Keratinocyte (primary cell): ENCODE measurements at regions not wholly inside any gene's neighbourhood (a gene's known extent, or its start where the extent isn't known, plus 50 kb on each side); places are given as distances from the start of the nearest gene placed in this dataset.

ENCODE experiments used
- DNase-seq: peaks from one replicate; pipeline ENCODE4 v3.0.0-alpha.2; 2011; ENCODE audit warnings: low read depth, missing footprints, low spot score
- FAIRE-seq: peaks from 2 replicates; lab custom pipeline; 2011; peaks lifted over from hg19 to GRCh38; lab: Jason Lieb, UNC
- H2AFZ ChIP-seq: 2 replicates; pipeline ENCODE4 v1.6.0; 2012; ENCODE audit warnings: low read length, control low read depth, inconsistent platforms; ENCODE audit not compliant: control insufficient read depth
- H3K27ac ChIP-seq: 2 replicates; pipeline ENCODE4 v1.5.1; 2011; ENCODE audit warnings: low read length; ENCODE audit not compliant: control insufficient read depth, insufficient read depth
- H3K27me3 ChIP-seq: 3 replicates; pipeline ENCODE4 v1.6.0; 2011; ENCODE audit warnings: low read length; ENCODE audit not compliant: control insufficient read depth, insufficient read depth; ENCODE audit errors: extremely low read depth
- H3K36me3 ChIP-seq, 2 experiments: 2 replicates in 1 of 2; 3 replicates in 1 of 2; pipeline ENCODE4 v1.5.1; 2011; ENCODE audit warnings: low read length in 2 of 2, mild to moderate bottlenecking in 1 of 2; ENCODE audit not compliant: control insufficient read depth in 2 of 2, insufficient read depth in 2 of 2; ENCODE audit errors: extremely low read depth in 1 of 2
- H3K4me1 ChIP-seq: 3 replicates; pipeline ENCODE4 v1.5.1; 2011; ENCODE audit warnings: low read length; ENCODE audit not compliant: control insufficient read depth, insufficient read depth; ENCODE audit errors: extremely low read depth
- H3K4me2 ChIP-seq: 3 replicates; pipeline ENCODE4 v1.6.0; 2011; ENCODE audit warnings: low read depth, low read length; ENCODE audit not compliant: control insufficient read depth, insufficient read depth; ENCODE audit errors: extremely low read depth
- H3K4me3 ChIP-seq, 3 experiments: fragments of 200-600 bp in 1 of 3; sonication (generic) in 1 of 3; 2 replicates in 2 of 3; 3 replicates in 1 of 3; pipeline ENCODE4 v1.5.1; 2011 to 2016; ENCODE audit warnings: low read length in 3 of 3, mild to moderate bottlenecking in 3 of 3, control low read depth in 2 of 3, inconsistent platforms in 1 of 3, low read depth in 1 of 3, mixed read lengths in 1 of 3, mixed run types in 1 of 3, moderate library complexity in 1 of 3; ENCODE audit not compliant: control insufficient read depth in 2 of 3, insufficient read depth in 2 of 3; ENCODE audit errors: extremely low read depth in 1 of 3
- H3K79me2 ChIP-seq: 2 replicates; pipeline ENCODE4 v1.6.0; 2012; ENCODE audit warnings: low read length; ENCODE audit not compliant: control insufficient read depth, insufficient read depth
- H3K9ac ChIP-seq: 3 replicates; pipeline ENCODE4 v1.6.0; 2011; ENCODE audit warnings: low read length; ENCODE audit not compliant: control insufficient read depth, insufficient read depth; ENCODE audit errors: extremely low read depth
- H3K9me1 ChIP-seq: 3 replicates; pipeline ENCODE4 v1.6.0; 2011; ENCODE audit warnings: low read length; ENCODE audit not compliant: control insufficient read depth, insufficient read depth; ENCODE audit errors: extremely low read depth
- H3K9me3 ChIP-seq: 2 replicates; pipeline ENCODE4 v1.5.1; 2012; ENCODE audit warnings: low read depth, low read length; ENCODE audit not compliant: control insufficient read depth
- H4K20me1 ChIP-seq: 3 replicates; pipeline ENCODE4 v1.6.0; 2011; ENCODE audit warnings: low read length; ENCODE audit not compliant: control insufficient read depth, insufficient read depth; ENCODE audit errors: extremely low read depth
- EZH2 ChIP-seq: IDR thresholded peaks from one replicate; pipeline ENCODE4 v1.6.1; 2012; ENCODE audit warnings: inconsistent platforms, mild to moderate bottlenecking, low read length, moderate library complexity
- dilution Hi-C: fragments of 300-500 bp; cut with MboI; formaldehyde crosslinking; loops from one replicate; pipeline ENCODE4 v1.7.0; 2020; ENCODE audit warnings: low sequenced_read_pairs; ENCODE audit not compliant: extremely low pct_ligation_motif_present
- TF ChIP-seq, protein P1 (sequence below), 3 experiments: IDR thresholded peaks in 1 of 3; conservative IDR thresholded peaks in 1 of 3; optimal IDR thresholded peaks in 1 of 3; 2 replicates in 2 of 3; 3 replicates in 1 of 3; pipeline versions ENCODE3 to v1.5.1; 2011; ENCODE audit warnings: low read length in 3 of 3, mild to moderate bottlenecking in 3 of 3, moderate library complexity in 2 of 3, control low read depth in 1 of 3, inconsistent platforms in 1 of 3; ENCODE audit not compliant: insufficient read depth in 2 of 3; ENCODE audit errors: extremely low read depth in 1 of 3

DNA sequence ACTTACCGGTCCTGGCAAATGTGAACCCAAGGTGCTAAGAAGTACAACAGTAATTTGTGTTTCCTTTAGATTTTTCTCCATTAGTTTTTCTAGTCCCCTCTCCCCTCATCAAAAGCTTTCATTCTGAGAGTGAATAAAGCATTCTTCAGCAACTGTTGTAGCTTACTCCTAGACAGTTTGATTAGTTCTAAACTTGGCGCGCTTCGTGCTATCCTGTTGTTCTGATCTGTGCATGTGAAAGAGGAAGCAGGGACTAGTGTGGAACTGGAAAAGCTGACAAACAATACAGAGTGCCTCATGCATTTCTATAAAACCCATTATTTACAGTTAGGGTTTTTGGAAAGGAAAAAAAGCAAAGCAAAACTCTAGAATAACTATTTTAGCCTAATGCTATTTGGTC lies 556.9 kb upstream of the SLIT2 start:
- no peak for FAIRE-seq
- no peak overlapping the region for H3K9ac ChIP-seq

DNA sequence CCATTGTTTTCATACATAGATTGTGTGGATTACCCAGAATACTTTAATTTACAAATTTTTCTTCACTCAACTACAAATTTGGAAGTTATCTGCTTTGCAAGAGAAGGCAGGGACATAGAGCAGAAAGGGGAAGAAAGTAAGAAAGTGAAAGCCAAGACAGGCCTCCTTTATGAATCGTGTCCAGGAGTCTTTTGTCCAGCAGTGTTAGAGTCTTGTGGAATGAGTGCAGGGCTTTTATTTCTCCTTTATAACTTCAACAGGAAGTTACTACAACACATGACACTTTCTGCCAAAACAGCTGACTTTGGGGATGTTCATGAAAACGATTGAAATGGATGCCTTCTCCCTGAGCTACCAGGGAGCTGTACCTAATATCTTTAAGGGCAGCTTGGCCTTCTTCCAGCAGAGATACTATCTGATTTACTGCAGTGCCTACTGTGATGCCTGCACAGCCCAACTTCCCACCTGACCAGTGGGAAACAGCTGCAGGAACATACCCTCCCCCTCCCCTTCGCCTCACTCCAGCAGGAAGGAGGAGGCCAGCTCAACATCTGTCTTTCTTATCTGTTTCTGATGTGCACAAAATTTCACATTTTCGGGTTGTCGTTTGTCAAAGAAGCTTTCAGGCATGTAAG lies 557.7 kb upstream of the SLIT2 start:
- Histone ChIP-seq H3K9ac (no peak overlapping the region), H3K9me3 (peaks cover 1% of the 10 kb centered on the region), H3K27me3 (no peaks in the 10 kb centered on the region), H3K4me1 (no peaks in the 10 kb centered on the region), H3K4me2 (no peak overlapping the region), H4K20me1 (no peaks in the 10 kb centered on the region), H3K79me2 (no peaks in the 10 kb centered on the region), H2AFZ (no peak overlapping the region), H3K27ac (no peak overlapping the region), H3K36me3 (no peaks in the 10 kb centered on the region), H3K4me3 (no peak overlapping the region), H3K9me1 (no peaks in the 10 kb centered on the region)
- TF ChIP-seq, protein P1, sequence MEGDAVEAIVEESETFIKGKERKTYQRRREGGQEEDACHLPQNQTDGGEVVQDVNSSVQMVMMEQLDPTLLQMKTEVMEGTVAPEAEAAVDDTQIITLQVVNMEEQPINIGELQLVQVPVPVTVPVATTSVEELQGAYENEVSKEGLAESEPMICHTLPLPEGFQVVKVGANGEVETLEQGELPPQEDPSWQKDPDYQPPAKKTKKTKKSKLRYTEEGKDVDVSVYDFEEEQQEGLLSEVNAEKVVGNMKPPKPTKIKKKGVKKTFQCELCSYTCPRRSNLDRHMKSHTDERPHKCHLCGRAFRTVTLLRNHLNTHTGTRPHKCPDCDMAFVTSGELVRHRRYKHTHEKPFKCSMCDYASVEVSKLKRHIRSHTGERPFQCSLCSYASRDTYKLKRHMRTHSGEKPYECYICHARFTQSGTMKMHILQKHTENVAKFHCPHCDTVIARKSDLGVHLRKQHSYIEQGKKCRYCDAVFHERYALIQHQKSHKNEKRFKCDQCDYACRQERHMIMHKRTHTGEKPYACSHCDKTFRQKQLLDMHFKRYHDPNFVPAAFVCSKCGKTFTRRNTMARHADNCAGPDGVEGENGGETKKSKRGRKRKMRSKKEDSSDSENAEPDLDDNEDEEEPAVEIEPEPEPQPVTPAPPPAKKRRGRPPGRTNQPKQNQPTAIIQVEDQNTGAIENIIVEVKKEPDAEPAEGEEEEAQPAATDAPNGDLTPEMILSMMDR (optimal IDR thresholded peaks at IDR 0.05 in 1 of 3, IDR thresholded peaks at IDR 0.05 in 1 of 3, conservative IDR thresholded peaks at IDR 0.05 in 1 of 3; ENCODE audit: extremely low read depth in 1 of 3, insufficient read depth in 2 of 3, low read length in 3 of 3): no peak
- TF ChIP-seq EZH2: no peak
- DNase-seq (no peak), FAIRE-seq (no peak)
- dilution Hi-C loops: no loop called here

More for the DNA sequence above, 556.9 kb upstream of the SLIT2 start:
- H3K4me1 ChIP-seq: no peaks in the 10 kb centered on the region
- no peaks in the 10 kb centered on the region for H3K79me2 ChIP-seq
- no peak overlapping the region for H2AFZ ChIP-seq
- dilution Hi-C loops: no loop called here
- no peaks in the 10 kb centered on the region for H3K27me3 ChIP-seq
- no peak overlapping the region for H3K4me2 ChIP-seq
- no peak overlapping the region for H3K27ac ChIP-seq
- H3K4me3 ChIP-seq: no peak overlapping the region
- H3K9me3 ChIP-seq: peaks cover 1% of the 10 kb centered on the region
- DNase-seq: no peak
- no peaks in the 10 kb centered on the region for H4K20me1 ChIP-seq
- TF ChIP-seq, protein P1 (optimal IDR thresholded peaks at IDR 0.05 in 1 of 3, IDR thresholded peaks at IDR 0.05 in 1 of 3, conservative IDR thresholded peaks at IDR 0.05 in 1 of 3; ENCODE audit: extremely low read depth in 1 of 3, insufficient read depth in 2 of 3, low read length in 3 of 3): no peak
- TF ChIP-seq EZH2: no peak
- no peaks in the 10 kb centered on the region for H3K9me1 ChIP-seq
- no peaks in the 10 kb centered on the region for H3K36me3 ChIP-seq
